GM21515 (cell line): ENCODE measurements at regions not wholly inside any gene's neighbourhood (a gene's known extent, or its start where the extent isn't known, plus 50 kb on each side); places are given as distances from the start of the nearest gene placed in this dataset.

Source experiments
- ATAC-seq: cut with Tn5 transposase; IDR thresholded peaks from one replicate; pipeline ENCODE4 v1.9.1; 2021; ENCODE audit not compliant: unreplicated experiment

DNA sequence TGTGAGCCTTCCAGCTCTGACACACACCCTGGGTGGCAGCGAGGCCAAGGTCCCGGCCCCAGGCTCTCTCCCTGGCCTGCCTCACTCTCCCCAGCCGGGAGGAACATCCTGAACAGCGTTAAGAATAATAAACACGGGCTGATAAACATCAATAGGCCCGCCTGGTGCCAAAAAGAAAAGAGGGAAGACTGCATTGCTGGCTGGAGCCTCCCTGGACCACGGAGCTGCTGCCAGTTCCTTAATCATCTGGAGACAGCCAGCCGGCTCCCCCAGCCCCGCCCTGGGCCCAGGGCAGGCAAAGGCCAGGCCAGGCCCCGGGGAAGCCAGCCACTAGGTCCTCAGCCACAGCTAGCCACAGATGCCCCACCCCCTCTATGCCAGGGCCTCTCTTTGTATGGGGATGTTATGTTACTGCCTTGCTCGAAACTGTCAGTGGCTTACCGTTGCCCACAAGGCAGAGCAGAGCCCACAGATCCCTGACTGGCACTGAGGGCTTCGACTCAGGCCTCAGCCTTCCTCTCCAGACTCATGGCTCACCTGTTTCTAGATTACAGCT is 293.7 kb downstream of the DYSF start:
- no peak for ATAC-seq

GRCh38 chr2:71744781-71745180 is 291.4 kb downstream of the DYSF start:
- ATAC-seq: no peak

GRCh38 chr2:71743995-71744675 is 290.8 kb downstream of the DYSF start:
- ATAC-seq: no peak

DNA sequence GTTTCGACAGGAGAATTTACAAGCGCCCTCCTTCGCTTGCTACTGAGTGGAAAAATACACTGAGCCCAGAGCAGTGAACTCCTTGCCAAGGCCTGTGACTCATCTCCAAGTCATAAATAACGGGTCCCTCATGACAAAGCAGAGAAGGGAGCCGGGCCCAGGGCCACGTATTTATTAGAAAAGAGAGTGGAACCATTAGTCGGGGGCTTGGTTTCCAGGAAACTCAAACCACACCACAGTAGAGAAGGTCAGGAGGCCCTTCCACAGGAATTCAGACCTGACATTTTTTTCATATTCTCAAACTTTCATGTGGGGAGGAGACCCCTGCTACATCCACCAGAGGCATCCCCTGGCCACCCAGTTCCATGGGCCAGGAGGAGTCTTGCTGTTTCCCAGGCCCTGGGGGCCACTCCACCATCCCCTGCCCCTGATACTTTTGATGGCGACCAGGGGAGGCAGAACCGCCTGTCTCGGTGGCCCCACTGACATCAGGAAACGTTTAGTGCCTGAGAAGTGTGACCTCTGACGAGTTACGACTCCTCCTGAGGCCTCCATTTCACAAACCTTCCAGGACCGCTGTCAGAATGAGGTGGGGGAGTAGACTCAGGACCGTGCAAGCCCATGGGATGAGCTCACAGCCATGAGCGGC is 289.7 kb downstream of the DYSF start:
- no peak for ATAC-seq

- no peak for ATAC-seq
Measured at GRCh38 chr2:71736986-71737385, 283.6 kb downstream of the DYSF start.

DNA sequence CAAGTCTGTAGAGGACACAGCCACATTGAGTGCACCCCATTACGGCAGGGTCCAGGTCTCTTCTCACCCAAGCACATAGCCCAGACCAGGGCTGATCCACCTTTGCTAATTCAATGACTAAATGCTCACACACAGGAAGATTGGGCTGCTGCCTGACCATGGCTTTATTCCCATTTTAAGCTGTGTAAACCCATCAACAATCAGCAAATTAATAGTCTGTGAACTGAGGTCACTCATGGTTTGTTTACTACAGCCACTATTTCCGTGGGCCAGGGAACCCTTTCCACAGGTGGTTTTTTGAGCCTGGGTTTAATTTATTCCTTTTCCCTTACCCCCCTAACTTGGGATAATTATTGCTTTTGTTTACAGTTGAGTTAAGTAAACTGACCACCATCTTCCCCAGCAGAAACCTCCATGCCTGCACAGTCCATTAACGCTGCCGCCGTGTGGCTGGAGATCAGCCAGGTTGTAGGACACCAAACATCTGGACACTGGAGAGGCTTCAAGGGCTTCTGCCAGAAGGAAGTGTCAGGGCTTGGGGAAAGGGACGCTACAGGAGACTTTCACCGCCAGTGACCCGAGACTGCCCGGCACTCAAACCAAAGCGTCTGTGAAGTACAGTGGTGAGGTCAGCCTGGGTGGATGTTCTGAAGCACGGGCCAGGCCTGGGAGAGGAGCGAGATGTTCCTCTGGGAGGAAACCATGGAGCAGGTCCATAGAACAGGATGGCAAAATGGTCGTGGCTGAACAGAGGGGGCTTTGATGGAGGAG is 282.9 kb downstream of the DYSF start:
- ATAC-seq: no peak
